Common myeloid progenitor, CD34-positive (primary cell): ENCODE measurements at regions not wholly inside any gene's neighbourhood (a gene's known extent, or its start where the extent isn't known, plus 50 kb on each side); places are given as distances from the start of the nearest gene placed in this dataset.
"Not testable (repeated sequence)": the region's sequence is repeated elsewhere in the genome, so short reads cannot be mapped to it uniquely, and the experiment has no call there.

Experiments used
- CTCF ChIA-PET: fragments of 350-600 bp; sonication (Branson Sonifier 250); formaldehyde crosslinking; loops from one replicate; lab custom pipeline; 2021; ENCODE audit warnings: antibody characterized with exemption; lab: Charles Lee
- POLR2A ChIA-PET: fragments of 350-600 bp; sonication (Branson Sonifier 250); formaldehyde crosslinking; loops from one replicate; lab custom pipeline; 2021; ENCODE audit warnings: antibody characterized with exemption; lab: Charles Lee
- DNase-seq, 3 donors: peaks; one replicate each; pipeline versions ENCODE4 v3.0.0 to v3.0.0-alpha.2; 2013
- H3K27ac ChIP-seq, 2 experiments: 1 replicate in 1 of 2; 2 replicates in 1 of 2; pipeline ENCODE4 v1.7.0; 2013; ENCODE audit warnings: inconsistent platforms in 2 of 2, low read length in 2 of 2, mild to moderate bottlenecking in 2 of 2, low read depth in 1 of 2, moderate library complexity in 1 of 2; ENCODE audit not compliant: severe bottlenecking in 2 of 2, insufficient read depth in 1 of 2, poor library complexity in 1 of 2
- H3K27me3 ChIP-seq, 5 experiments: replicated peaks in 2 of 5; 1 replicate in 3 of 5; 2 replicates in 2 of 5; pipeline versions ENCODE4 v1.6.1 to v1.7.0; 2013; ENCODE audit warnings: low read length in 4 of 5, mild to moderate bottlenecking in 2 of 5, moderate library complexity in 2 of 5, inconsistent platforms in 1 of 5; ENCODE audit not compliant: insufficient read depth in 5 of 5, control insufficient read depth in 4 of 5
- H3K36me3 ChIP-seq, 4 experiments: 1 replicate in 2 of 4; 2 replicates in 2 of 4; pipeline versions ENCODE4 v1.6.1 to v1.7.0; 2013; ENCODE audit warnings: low read length in 3 of 4, control low read depth in 1 of 4, mild to moderate bottlenecking in 1 of 4; ENCODE audit not compliant: control insufficient read depth in 4 of 4, insufficient read depth in 4 of 4
- H3K4me1 ChIP-seq, 4 experiments: 1 replicate in 3 of 4; 2 replicates in 1 of 4; pipeline versions ENCODE4 v1.6.1 to v1.7.1; 2013; ENCODE audit warnings: low read length in 3 of 4, mild to moderate bottlenecking in 3 of 4, control low read depth in 1 of 4, inconsistent platforms in 1 of 4, moderate library complexity in 1 of 4; ENCODE audit not compliant: control insufficient read depth in 4 of 4, insufficient read depth in 4 of 4; ENCODE audit errors: control extremely low read depth in 1 of 4
- H3K4me3 ChIP-seq, 7 experiments: 1 replicate in 4 of 7; 2 replicates in 3 of 7; pipeline versions ENCODE4 v1.5.1 to v1.7.0; 2013; ENCODE audit warnings: mild to moderate bottlenecking in 7 of 7, low read length in 6 of 7, moderate library complexity in 6 of 7, inconsistent platforms in 2 of 7, low read depth in 2 of 7, control low read depth in 1 of 7; ENCODE audit not compliant: insufficient read depth in 4 of 7, control insufficient read depth in 1 of 7; ENCODE audit errors: extremely low read depth in 1 of 7
- H3K9me3 ChIP-seq, 5 experiments: 1 replicate in 4 of 5; 2 replicates in 1 of 5; pipeline versions ENCODE4 v1.6.1 to v1.7.1; 2013; ENCODE audit warnings: low read length in 4 of 5, mild to moderate bottlenecking in 2 of 5, inconsistent platforms in 1 of 5, low read depth in 1 of 5, moderate library complexity in 1 of 5; ENCODE audit not compliant: control insufficient read depth in 4 of 5, insufficient read depth in 2 of 5; ENCODE audit errors: control extremely low read depth in 1 of 5
- WGBS: methylation state at CpG from one replicate; pipeline ENCODE4 v1.1.5; 2013; ENCODE audit not compliant: insufficient coverage; 5-methylcytosine and 5-hydroxymethylcytosine counted together

GRCh38 chrX:39692796-39693195 is 405.0 kb downstream of the BCOR start:
- WGBS: 52% methylated on average over 2 of the region's 4 CpGs
- CTCF ChIA-PET: no interaction called here
- H3K4me1 ChIP-seq: peaks cover 0 to 15% (median 10%) of the 10 kb centered on the region in 4 experiments
- no peak overlapping the region for H3K4me3 ChIP-seq
- peaks cover 0 to 15% (median 3%) of the 10 kb centered on the region in 5 experiments for H3K9me3 ChIP-seq
- no peak overlapping the region for H3K27ac ChIP-seq
- peaks cover 0 to 34% (median 3%) of the 10 kb centered on the region in 5 experiments for H3K27me3 ChIP-seq
- POLR2A ChIA-PET: no interaction called here
- no peaks in the 10 kb centered on the region for H3K36me3 ChIP-seq
- no peak for DNase-seq

- Histone ChIP-seq H3K4me1 (peaks cover 0 to 12% (median 8%) of the 10 kb centered on the region in 4 experiments), H3K27ac (no peak overlapping the region), H3K36me3 (no peaks in the 10 kb centered on the region), H3K4me3 (no peak overlapping the region), H3K9me3 (peaks cover 0 to 15% (median 3%) of the 10 kb centered on the region in 5 experiments), H3K27me3 (peaks cover 0 to 29% (median 2%) of the 10 kb centered on the region in 5 experiments)
- POLR2A ChIA-PET: no interaction called here
- CTCF ChIA-PET: no interaction called here
- 37% methylated on average over 6 of the region's 7 CpGs for WGBS
- DNase-seq: peak in 2 of 3 donors; percentile 16
These were observed 404.5 kb downstream of the BCOR start for GRCh38 chrX:39693298-39693697.

GRCh38 chrX:39702636-39703035 is 395.1 kb downstream of the BCOR start:
- CTCF ChIA-PET, H3K27ac ChIP-seq, H3K9me3 ChIP-seq, DNase-seq, H3K4me1 ChIP-seq, POLR2A ChIA-PET, H3K27me3 ChIP-seq, H3K36me3 ChIP-seq, H3K4me3 ChIP-seq: not testable (repeated sequence)
- WGBS: 100% methylated on average over 1 of the region's 5 CpGs

GRCh38 chrX:39703307-39703706 is 394.5 kb downstream of the BCOR start:
- no peak overlapping the region for H3K27ac ChIP-seq
- H3K4me1 ChIP-seq: no peaks in the 10 kb centered on the region
- ChIA-PET POLR2A (no interaction called here), CTCF (no interaction called here)
- DNase-seq: no peak
- H3K36me3 ChIP-seq: no peaks in the 10 kb centered on the region
- WGBS: 96% methylated on average over 3 of the region's 3 CpGs
- no peaks in the 10 kb centered on the region for H3K9me3 ChIP-seq
- no peak overlapping the region for H3K4me3 ChIP-seq
- no peaks in the 10 kb centered on the region for H3K27me3 ChIP-seq

- POLR2A ChIA-PET: no interaction called here
- Histone ChIP-seq H3K4me3 (no peak overlapping the region), H3K9me3 (peaks cover 0 to 3% (median 0%) of the 10 kb centered on the region in 5 experiments), H3K4me1 (no peaks in the 10 kb centered on the region), H3K27me3 (no peaks in the 10 kb centered on the region), H3K36me3 (no peaks in the 10 kb centered on the region), H3K27ac (no peak overlapping the region)
- 95% methylated on average over 3 of the region's 5 CpGs for WGBS
- DNase-seq: no peak
- CTCF ChIA-PET: no interaction called here
These were observed 393.2 kb downstream of the BCOR start for GRCh38 chrX:39704590-39704989.

- no peak overlapping the region for H3K27ac ChIP-seq
- POLR2A ChIA-PET: no interaction called here
- WGBS: 36% methylated on average over 2 of the region's 2 CpGs
- H3K4me3 ChIP-seq: no peak overlapping the region
- CTCF ChIA-PET: no interaction called here
- H3K36me3 ChIP-seq: no peaks in the 10 kb centered on the region
- H3K4me1 ChIP-seq: no peaks in the 10 kb centered on the region
- H3K27me3 ChIP-seq: no peaks in the 10 kb centered on the region
- peak in 2 of 3 donors; percentile 56 to 64 for DNase-seq
- peaks cover 0 to 3% (median 0%) of the 10 kb centered on the region in 5 experiments for H3K9me3 ChIP-seq
These were observed 392.5 kb downstream of the BCOR start for GRCh38 chrX:39705290-39705689.

GRCh38 chrX:39709364-39709763 is 388.4 kb downstream of the BCOR start:
- Histone ChIP-seq H3K27ac (no peak overlapping the region), H3K9me3 (peaks cover 0 to 3% (median 0%) of the 10 kb centered on the region in 5 experiments), H3K36me3 (no peaks in the 10 kb centered on the region), H3K4me3 (no peak overlapping the region), H3K27me3 (no peaks in the 10 kb centered on the region), H3K4me1 (no peaks in the 10 kb centered on the region)
- no CpG with 5 or more reads among the region's 1 CpG for WGBS
- no peak for DNase-seq
- CTCF ChIA-PET: no interaction called here
- POLR2A ChIA-PET: no interaction called here
